ENCODE measurements at regions not wholly inside any gene's neighbourhood (a gene's known extent, or its start where the extent isn't known, plus 50 kb on each side); places are given as distances from the start of the nearest gene placed in this dataset.

GRCh38 chr2:120863146-120863545, 127.5 kb downstream of the GLI2 start:
- TF ChIP-seq YY1 (IDR thresholded peaks at IDR 0.05; ENCODE audit: insufficient read depth, insufficient read length) = no peak
- no peak for TF ChIP-seq ZNF274 (IDR thresholded peaks at IDR 0.05; ENCODE audit: low read depth, low read length)
- no peak for TF ChIP-seq SUZ12 (IDR thresholded peaks at IDR 0.05; ENCODE audit: extremely low read depth, insufficient read depth, insufficient read length)
